GM12878 (cell line): ENCODE measurements at regions not wholly inside any gene's neighbourhood (a gene's known extent, or its start where the extent isn't known, plus 50 kb on each side); places are given as distances from the start of the nearest gene placed in this dataset.

Experiments used
- JUND ChIP-seq: IDR thresholded peaks from 2 replicates; pipeline ENCODE4 v1.6.1; 2012; ENCODE audit warnings: low read depth, mild to moderate bottlenecking, low read length, improper control_type of control experiment, moderate library complexity
- POLR2A ChIP-seq: IDR thresholded peaks from 2 replicates; pipeline ENCODE4 v1.6.1; 2011; ENCODE audit warnings: low read depth, mild to moderate bottlenecking, low read length
- POLR2AphosphoS5 ChIP-seq: IDR thresholded peaks from 2 replicates; pipeline ENCODE4 v1.6.1; 2011; ENCODE audit warnings: mild to moderate bottlenecking, low read length, inconsistent platforms
- SRF ChIP-seq, 2 experiments: IDR thresholded peaks; 2 replicates each; pipeline ENCODE4 v1.6.1; 2011; ENCODE audit warnings: low read depth in 2 of 2, low read length in 2 of 2, mild to moderate bottlenecking in 1 of 2, moderate library complexity in 1 of 2
- TCF12 ChIP-seq: IDR thresholded peaks from 2 replicates; pipeline ENCODE4 v1.6.1; 2011; ENCODE audit warnings: low read depth, mild to moderate bottlenecking, low read length
- TF ChIP-seq, protein P1 (sequence below), 3 experiments: IDR thresholded peaks in 2 of 3; conservative IDR thresholded peaks in 1 of 3; 2 replicates each; pipeline ENCODE4 v1.5.1; 2011; ENCODE audit warnings: low read depth in 3 of 3, low read length in 3 of 3, mild to moderate bottlenecking in 3 of 3, control low read depth in 2 of 3, moderate library complexity in 2 of 3, inconsistent platforms in 1 of 3, mixed read lengths in 1 of 3; ENCODE audit not compliant: control insufficient read depth in 2 of 3, insufficient read depth in 1 of 3; ENCODE audit errors: extremely low read depth in 1 of 3

- TF ChIP-seq, protein P1, sequence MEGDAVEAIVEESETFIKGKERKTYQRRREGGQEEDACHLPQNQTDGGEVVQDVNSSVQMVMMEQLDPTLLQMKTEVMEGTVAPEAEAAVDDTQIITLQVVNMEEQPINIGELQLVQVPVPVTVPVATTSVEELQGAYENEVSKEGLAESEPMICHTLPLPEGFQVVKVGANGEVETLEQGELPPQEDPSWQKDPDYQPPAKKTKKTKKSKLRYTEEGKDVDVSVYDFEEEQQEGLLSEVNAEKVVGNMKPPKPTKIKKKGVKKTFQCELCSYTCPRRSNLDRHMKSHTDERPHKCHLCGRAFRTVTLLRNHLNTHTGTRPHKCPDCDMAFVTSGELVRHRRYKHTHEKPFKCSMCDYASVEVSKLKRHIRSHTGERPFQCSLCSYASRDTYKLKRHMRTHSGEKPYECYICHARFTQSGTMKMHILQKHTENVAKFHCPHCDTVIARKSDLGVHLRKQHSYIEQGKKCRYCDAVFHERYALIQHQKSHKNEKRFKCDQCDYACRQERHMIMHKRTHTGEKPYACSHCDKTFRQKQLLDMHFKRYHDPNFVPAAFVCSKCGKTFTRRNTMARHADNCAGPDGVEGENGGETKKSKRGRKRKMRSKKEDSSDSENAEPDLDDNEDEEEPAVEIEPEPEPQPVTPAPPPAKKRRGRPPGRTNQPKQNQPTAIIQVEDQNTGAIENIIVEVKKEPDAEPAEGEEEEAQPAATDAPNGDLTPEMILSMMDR (IDR thresholded peaks at IDR 0.05 in 2 of 3, conservative IDR thresholded peaks at IDR 0.05 in 1 of 3; ENCODE audit: control insufficient read depth in 2 of 3, extremely low read depth in 1 of 3, insufficient read depth in 1 of 3, low read depth in 3 of 3, low read length in 3 of 3), result no peak
- TF ChIP-seq POLR2AphosphoS5, result no peak
- TF ChIP-seq JUND, result no peak
- no peak for TF ChIP-seq SRF (IDR thresholded peaks at IDR 0.05; ENCODE audit: low read depth in 2 of 2, low read length in 2 of 2)
- TF ChIP-seq TCF12, result no peak
- TF ChIP-seq POLR2A, result no peak
Measured at GRCh38 chr20:60148885-60149284, 190.7 kb downstream of the CDH26 start.
